WTC11 (cell line): ENCODE measurements at regions not wholly inside any gene's neighbourhood (a gene's known extent, or its start where the extent isn't known, plus 50 kb on each side); places are given as distances from the start of the nearest gene placed in this dataset.
"Not testable (repeated sequence)": the region's sequence is repeated elsewhere in the genome, so short reads cannot be mapped to it uniquely, and the experiment has no call there.

ENCODE experiments used
- AFF4 ChIP-seq: sonication (generic); formaldehyde crosslinking; IDR thresholded peaks from 2 replicates; pipeline ENCODE4 v1.8.1; 2023; ENCODE audit warnings: mild to moderate bottlenecking, missing genetic modification reagents, borderline replicate concordance
- ATF2 ChIP-seq: sonication (generic); formaldehyde crosslinking; IDR thresholded peaks from 2 replicates; pipeline ENCODE4 v1.8.1; 2022; ENCODE audit warnings: low read depth, missing genetic modification reagents, borderline replicate concordance
- ELF4 ChIP-seq: sonication (generic); formaldehyde crosslinking; IDR thresholded peaks from 2 replicates; pipeline ENCODE4 v1.8.1; 2022; ENCODE audit warnings: low read depth, mild to moderate bottlenecking, moderate library complexity, missing genetic modification reagents
- FOXJ3 ChIP-seq: sonication (generic); formaldehyde crosslinking; IDR thresholded peaks from 2 replicates; pipeline ENCODE4 v1.9.0; 2021; ENCODE audit warnings: missing genetic modification reagents, mild to moderate bottlenecking, borderline replicate concordance
- MAX ChIP-seq: sonication (generic); formaldehyde crosslinking; IDR thresholded peaks from 2 replicates; pipeline ENCODE4 v1.8.0; 2022; ENCODE audit warnings: mild to moderate bottlenecking, missing genetic modification reagents
- MXD4 ChIP-seq: fragments of 250-450 bp; sonication (Bioruptor Pico); IDR thresholded peaks from 2 replicates; pipeline ENCODE4 v1.8.0; 2021; ENCODE audit warnings: mild to moderate bottlenecking, moderate library complexity, borderline replicate concordance
- SP1 ChIP-seq: sonication (generic); formaldehyde crosslinking; conservative IDR thresholded peaks from 2 replicates; pipeline ENCODE4 v1.8.1; 2022; ENCODE audit warnings: missing genetic modification reagents
- STAT6 ChIP-seq: sonication (generic); formaldehyde crosslinking; conservative IDR thresholded peaks from 2 replicates; pipeline ENCODE4 v1.8.1; 2023; ENCODE audit warnings: mild to moderate bottlenecking, low read depth, missing genetic modification reagents, moderate library complexity
- USF2 ChIP-seq: sonication (generic); formaldehyde crosslinking; IDR thresholded peaks from 2 replicates; pipeline ENCODE4 v1.8.1; 2023; ENCODE audit warnings: mild to moderate bottlenecking, missing genetic modification reagents, moderate library complexity
- ZNF232 ChIP-seq: sonication (generic); formaldehyde crosslinking; IDR thresholded peaks from 2 replicates; pipeline ENCODE4 v1.8.0; 2022; ENCODE audit warnings: mild to moderate bottlenecking, missing genetic modification reagents
- ZNF317 ChIP-seq: sonication (generic); formaldehyde crosslinking; IDR thresholded peaks from 2 replicates; pipeline ENCODE4 v1.8.1; 2023; ENCODE audit warnings: low read depth, mild to moderate bottlenecking, moderate library complexity, missing genetic modification reagents, borderline replicate concordance
- TF ChIP-seq, protein P1 (sequence below): fragments of 200-600 bp; IDR thresholded peaks from 2 replicates; pipeline ENCODE4 v1.8.0; 2022; ENCODE audit warnings: antibody characterized with exemption
- TF ChIP-seq, protein P2 (sequence below): sonication (generic); formaldehyde crosslinking; IDR thresholded peaks from 2 replicates; pipeline ENCODE4 v1.8.1; 2023; ENCODE audit warnings: mild to moderate bottlenecking, moderate library complexity, missing genetic modification reagents
- TF ChIP-seq, protein P3 (sequence below): sonication (generic); formaldehyde crosslinking; IDR thresholded peaks from 2 replicates; pipeline ENCODE4 v1.8.1; 2023; ENCODE audit warnings: mild to moderate bottlenecking, missing genetic modification reagents, moderate library complexity

DNA sequence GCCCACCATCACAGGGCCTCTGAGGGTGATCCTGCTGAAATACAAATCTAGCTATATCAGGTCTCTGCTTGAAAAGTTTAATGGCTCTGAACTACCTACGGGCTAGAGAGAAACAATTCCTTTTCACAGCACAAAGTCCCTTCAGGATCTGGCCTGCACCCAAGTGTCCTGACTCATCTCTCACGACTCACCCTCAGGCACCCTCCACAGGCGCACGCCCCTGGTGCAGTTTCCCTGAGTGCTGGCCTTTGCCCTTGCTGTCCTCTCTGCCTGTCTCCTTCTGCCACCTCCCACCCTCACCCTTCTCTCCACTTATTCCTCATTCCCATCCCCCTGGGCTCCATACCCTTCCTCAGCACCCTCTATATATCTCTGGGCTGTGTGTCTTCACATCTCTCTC lies 901.7 kb downstream of the TUBA3C start:
- not testable (repeated sequence) for TF ChIP-seq USF2 (CRISPR knock-in tag); ZNF317 (CRISPR knock-in tag); MAX (CRISPR knock-in tag); ELF4 (CRISPR knock-in tag); MXD4; SP1 (CRISPR knock-in tag); ZNF232 (CRISPR knock-in tag); ATF2; AFF4; FOXJ3 (CRISPR knock-in tag); STAT6 (CRISPR knock-in tag)
- TF ChIP-seq, protein P1, sequence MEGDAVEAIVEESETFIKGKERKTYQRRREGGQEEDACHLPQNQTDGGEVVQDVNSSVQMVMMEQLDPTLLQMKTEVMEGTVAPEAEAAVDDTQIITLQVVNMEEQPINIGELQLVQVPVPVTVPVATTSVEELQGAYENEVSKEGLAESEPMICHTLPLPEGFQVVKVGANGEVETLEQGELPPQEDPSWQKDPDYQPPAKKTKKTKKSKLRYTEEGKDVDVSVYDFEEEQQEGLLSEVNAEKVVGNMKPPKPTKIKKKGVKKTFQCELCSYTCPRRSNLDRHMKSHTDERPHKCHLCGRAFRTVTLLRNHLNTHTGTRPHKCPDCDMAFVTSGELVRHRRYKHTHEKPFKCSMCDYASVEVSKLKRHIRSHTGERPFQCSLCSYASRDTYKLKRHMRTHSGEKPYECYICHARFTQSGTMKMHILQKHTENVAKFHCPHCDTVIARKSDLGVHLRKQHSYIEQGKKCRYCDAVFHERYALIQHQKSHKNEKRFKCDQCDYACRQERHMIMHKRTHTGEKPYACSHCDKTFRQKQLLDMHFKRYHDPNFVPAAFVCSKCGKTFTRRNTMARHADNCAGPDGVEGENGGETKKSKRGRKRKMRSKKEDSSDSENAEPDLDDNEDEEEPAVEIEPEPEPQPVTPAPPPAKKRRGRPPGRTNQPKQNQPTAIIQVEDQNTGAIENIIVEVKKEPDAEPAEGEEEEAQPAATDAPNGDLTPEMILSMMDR = not testable (repeated sequence)
- TF ChIP-seq, protein P2, sequence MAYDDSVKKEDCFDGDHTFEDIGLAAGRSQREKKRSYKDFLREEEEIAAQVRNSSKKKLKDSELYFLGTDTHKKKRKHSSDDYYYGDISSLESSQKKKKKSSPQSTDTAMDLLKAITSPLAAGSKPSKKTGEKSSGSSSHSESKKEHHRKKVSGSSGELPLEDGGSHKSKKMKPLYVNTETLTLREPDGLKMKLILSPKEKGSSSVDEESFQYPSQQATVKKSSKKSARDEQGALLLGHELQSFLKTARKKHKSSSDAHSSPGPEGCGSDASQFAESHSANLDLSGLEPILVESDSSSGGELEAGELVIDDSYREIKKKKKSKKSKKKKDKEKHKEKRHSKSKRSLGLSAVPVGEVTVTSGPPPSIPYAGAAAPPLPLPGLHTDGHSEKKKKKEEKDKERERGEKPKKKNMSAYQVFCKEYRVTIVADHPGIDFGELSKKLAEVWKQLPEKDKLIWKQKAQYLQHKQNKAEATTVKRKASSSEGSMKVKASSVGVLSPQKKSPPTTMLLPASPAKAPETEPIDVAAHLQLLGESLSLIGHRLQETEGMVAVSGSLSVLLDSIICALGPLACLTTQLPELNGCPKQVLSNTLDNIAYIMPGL (CRISPR knock-in tag) = not testable (repeated sequence)
- TF ChIP-seq, protein P3, sequence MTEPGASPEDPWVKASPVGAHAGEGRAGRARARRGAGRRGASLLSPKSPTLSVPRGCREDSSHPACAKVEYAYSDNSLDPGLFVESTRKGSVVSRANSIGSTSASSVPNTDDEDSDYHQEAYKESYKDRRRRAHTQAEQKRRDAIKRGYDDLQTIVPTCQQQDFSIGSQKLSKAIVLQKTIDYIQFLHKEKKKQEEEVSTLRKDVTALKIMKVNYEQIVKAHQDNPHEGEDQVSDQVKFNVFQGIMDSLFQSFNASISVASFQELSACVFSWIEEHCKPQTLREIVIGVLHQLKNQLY (CRISPR knock-in tag) = not testable (repeated sequence)
